Neutrophil (primary cell): ENCODE measurements at regions not wholly inside any gene's neighbourhood (a gene's known extent, or its start where the extent isn't known, plus 50 kb on each side); places are given as distances from the start of the nearest gene placed in this dataset.

Source experiments
- H3K27ac ChIP-seq: fragments of 200-600 bp; sonication (generic); 2 replicates; pipeline ENCODE4 v1.5.1; 2016; ENCODE audit warnings: mild to moderate bottlenecking, moderate library complexity
- H3K27me3 ChIP-seq: fragments of 200-600 bp; sonication (generic); 2 replicates; pipeline ENCODE4 v1.6.0; 2016; ENCODE audit warnings: mild to moderate bottlenecking
- H3K36me3 ChIP-seq: fragments of 200-600 bp; sonication (generic); 2 replicates; pipeline ENCODE4 v1.5.1; 2017
- H3K4me1 ChIP-seq, 2 experiments: fragments of 200-600 bp in 1 of 2; sonication (generic) in 1 of 2; 1 replicate in 1 of 2; 2 replicates in 1 of 2; pipeline versions ENCODE4 v1.5.1 to v1.6.1; 2013 to 2016; ENCODE audit warnings: low read depth in 1 of 2, low read length in 1 of 2, mild to moderate bottlenecking in 1 of 2, moderate library complexity in 1 of 2; ENCODE audit not compliant: control insufficient read depth in 1 of 2, insufficient read depth in 1 of 2
- H3K4me3 ChIP-seq, 2 experiments: fragments of 200-600 bp in 1 of 2; sonication (generic) in 1 of 2; 1 replicate in 1 of 2; 2 replicates in 1 of 2; pipeline ENCODE4 v1.5.1; 2013 to 2016; ENCODE audit warnings: low read depth in 1 of 2, low read length in 1 of 2, mild to moderate bottlenecking in 1 of 2, moderate library complexity in 1 of 2
- H3K9me3 ChIP-seq: fragments of 200-600 bp; sonication (generic); 2 replicates; pipeline ENCODE4 v1.5.1; 2016
- CTCF ChIP-seq: fragments of 200-600 bp; sonication (generic); IDR thresholded peaks from 2 replicates; pipeline ENCODE4 v1.5.1; 2016; ENCODE audit warnings: antibody characterized with exemption

DNA sequence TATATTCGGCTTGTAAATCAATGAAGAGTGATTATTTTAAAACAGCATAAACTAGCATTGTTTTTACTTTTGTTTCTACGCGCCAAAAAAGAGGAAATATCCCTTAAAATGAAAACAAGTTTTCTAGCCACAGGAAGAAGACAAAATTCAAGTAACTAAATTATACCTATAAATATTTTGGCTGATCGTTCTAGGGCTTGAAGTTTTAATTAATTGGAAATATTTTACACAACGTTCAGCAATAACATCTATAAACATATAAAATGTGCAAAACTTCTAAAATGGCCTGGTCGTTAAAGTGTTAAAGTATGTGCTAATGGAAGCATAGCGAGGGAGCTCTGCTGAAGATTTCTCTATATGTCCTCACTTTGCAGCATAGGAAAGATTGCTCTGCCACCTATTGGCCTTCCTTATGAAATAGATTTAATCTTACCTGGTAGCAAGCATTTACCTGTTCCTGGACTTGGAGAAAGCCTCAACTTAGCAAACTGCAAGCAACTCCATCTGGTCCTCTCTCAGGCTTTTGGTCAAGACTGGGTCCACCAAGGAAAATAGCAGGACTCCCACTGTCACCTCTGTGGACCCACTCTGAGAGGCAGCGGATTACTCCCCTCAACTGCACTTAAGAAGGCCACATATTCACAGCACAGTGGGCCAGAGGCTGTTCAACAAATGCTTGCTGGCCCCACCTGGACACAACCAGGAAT is 351.3 kb upstream of the RUNX1 start:
- no peaks in the 10 kb centered on the region for H3K36me3 ChIP-seq
- H3K9me3 ChIP-seq = no peaks in the 10 kb centered on the region
- H3K4me1 ChIP-seq = peaks cover 4 to 22% of the 10 kb centered on the region in 2 experiments
- peak overlapping the region; percentile 7 for H3K27ac ChIP-seq
- H3K27me3 ChIP-seq = no peaks in the 10 kb centered on the region
- peak overlapping the region; percentile 20 to 31 for H3K4me3 ChIP-seq
- TF ChIP-seq CTCF = no peak

DNA sequence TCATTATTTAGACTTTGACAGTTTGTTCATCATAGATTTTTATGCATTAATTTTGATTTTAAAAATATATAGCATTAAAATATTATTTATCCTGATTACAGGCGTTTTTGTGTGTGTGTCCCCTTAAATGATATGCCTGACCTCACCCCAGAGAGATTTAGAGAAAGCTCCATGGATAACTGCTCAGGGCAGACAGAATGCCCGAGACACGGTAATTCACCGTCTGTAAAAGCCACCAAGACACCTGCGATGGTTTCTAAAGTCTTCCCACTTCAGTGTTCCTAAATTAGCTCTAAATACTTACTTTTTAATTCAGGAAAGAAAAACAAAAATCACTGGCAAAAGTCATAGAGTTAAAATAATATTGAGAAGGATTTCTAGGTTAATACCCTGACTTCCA is 350.6 kb upstream of the RUNX1 start:
- Histone ChIP-seq H3K36me3 (no peaks in the 10 kb centered on the region), H3K4me1 (peaks cover 4 to 22% of the 10 kb centered on the region in 2 experiments), H3K27ac (peak overlapping the region; percentile 7), H3K27me3 (no peaks in the 10 kb centered on the region), H3K4me3 (peak overlapping the region; percentile 20 to 31), H3K9me3 (no peaks in the 10 kb centered on the region)
- TF ChIP-seq CTCF = no peak

DNA sequence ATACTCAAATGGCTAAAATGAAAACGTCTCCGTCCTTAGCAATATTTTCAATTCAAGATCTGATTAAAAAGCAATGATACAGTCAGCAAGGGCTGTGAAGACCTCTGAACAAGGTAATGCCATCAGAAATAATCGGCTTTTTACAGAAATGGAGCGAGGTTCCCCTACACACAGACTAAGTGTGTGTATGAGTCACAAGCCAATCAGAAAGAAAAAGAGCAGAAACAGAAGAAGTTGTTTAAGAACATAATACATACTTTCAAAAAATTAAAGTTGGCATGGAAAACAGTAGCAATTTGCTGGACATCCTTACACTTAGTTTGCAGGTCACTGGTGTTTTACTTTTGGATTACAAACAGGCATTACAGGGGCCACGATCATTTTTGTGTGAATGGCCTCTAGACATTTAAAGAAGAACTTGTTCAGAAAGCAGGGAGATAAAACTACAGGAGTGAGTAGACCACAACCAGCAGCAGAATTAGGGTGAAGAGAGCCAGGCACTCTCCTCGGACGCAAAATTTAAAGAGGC is 350.0 kb upstream of the RUNX1 start:
- Histone ChIP-seq H3K27me3 (no peaks in the 10 kb centered on the region), H3K4me3 (no peak overlapping the region), H3K4me1 (peaks cover 4 to 22% of the 10 kb centered on the region in 2 experiments), H3K27ac (no peak overlapping the region), H3K9me3 (no peaks in the 10 kb centered on the region), H3K36me3 (no peaks in the 10 kb centered on the region)
- no peak for TF ChIP-seq CTCF

GRCh38 chr21:35398346-35398982 is 349.4 kb upstream of the RUNX1 start:
- TF ChIP-seq CTCF = no peak
- Histone ChIP-seq H3K27ac (no peak overlapping the region), H3K4me3 (no peak overlapping the region)

GRCh38 chr21:35397781-35398180 is 348.7 kb upstream of the RUNX1 start:
- no peak overlapping the region for H3K4me3 ChIP-seq
- TF ChIP-seq CTCF = no peak
- no peaks in the 10 kb centered on the region for H3K9me3 ChIP-seq
- no peak overlapping the region for H3K27ac ChIP-seq
- H3K4me1 ChIP-seq = peaks cover 4 to 22% of the 10 kb centered on the region in 2 experiments
- no peaks in the 10 kb centered on the region for H3K27me3 ChIP-seq
- H3K36me3 ChIP-seq = no peaks in the 10 kb centered on the region

More at GRCh38 chr21:35398346-35398982, 349.4 kb upstream of the RUNX1 start:
- Histone ChIP-seq H3K4me1 (peaks cover 4 to 22% of the 10 kb centered on the region in 2 experiments), H3K9me3 (no peaks in the 10 kb centered on the region), H3K27me3 (no peaks in the 10 kb centered on the region), H3K36me3 (no peaks in the 10 kb centered on the region)
